ENCODE measurements at regions not wholly inside any gene's neighbourhood (a gene's known extent, or its start where the extent isn't known, plus 50 kb on each side); places are given as distances from the start of the nearest gene placed in this dataset.
A peak's percentile ranks its signal among the peaks of the same experiment; 100 is the strongest.

DNA sequence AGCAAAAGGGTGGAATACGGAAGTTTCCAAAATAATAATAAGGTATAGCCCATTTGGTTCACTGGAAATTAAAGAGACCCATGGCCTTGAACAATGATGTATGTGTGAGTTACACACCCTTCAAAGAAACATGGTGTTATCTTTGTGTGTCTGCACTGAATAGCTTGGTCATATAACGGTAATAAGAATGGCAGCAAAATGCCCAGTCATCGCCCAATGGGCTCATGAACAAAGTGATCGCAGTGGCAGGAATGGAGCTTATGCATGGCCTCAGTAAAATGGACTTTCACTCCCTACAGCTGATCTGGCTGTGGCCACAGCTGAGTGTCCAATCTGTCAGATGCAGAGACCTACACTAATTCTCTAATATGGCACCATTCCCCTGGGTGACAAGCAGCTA, 201.3 kb downstream of the RPIA start:
- H2BK15ac ChIP-seq (replicated peaks; ENCODE audit: low read depth): no peak overlapping the region
- no CpG with 5 or more reads among the region's 4 CpGs for WGBS (ENCODE audit: extremely low coverage, insufficient coverage, low lambda C conversion rate)
- H4K8ac ChIP-seq (ENCODE audit: low read depth, low read length): no peak overlapping the region
- H3K36me3 ChIP-seq (ENCODE audit: control insufficient read depth, insufficient read depth, low read length): no peaks in the 10 kb centered on the region
- no peak overlapping the region for H3K9ac ChIP-seq (ENCODE audit: low read length)
- H2AK5ac ChIP-seq (ENCODE audit: low read length): no peak overlapping the region
- H3K27me3 ChIP-seq (ENCODE audit: insufficient read depth, low read length, poor library complexity): no peaks in the 10 kb centered on the region
- H3K79me2 ChIP-seq (ENCODE audit: control insufficient read depth, insufficient read depth, low read length): no peaks in the 10 kb centered on the region
- H3K79me1 ChIP-seq (ENCODE audit: low read length): no peaks in the 10 kb centered on the region
- H2BK5ac ChIP-seq (ENCODE audit: low read length): no peak overlapping the region
- no peak overlapping the region for H3K23ac ChIP-seq (ENCODE audit: low read length)
- H3K4me1 ChIP-seq (ENCODE audit: control insufficient read depth, low read depth, low read length): no peaks in the 10 kb centered on the region
- no peak overlapping the region for H2BK120ac ChIP-seq (ENCODE audit: low read depth, low read length)
- H3K4ac ChIP-seq (ENCODE audit: low read depth, low read length): no peak overlapping the region
- no peak overlapping the region for H4K5ac ChIP-seq (ENCODE audit: low read length)
- no peak overlapping the region for H3K4me2 ChIP-seq (ENCODE audit: low read length)
- H3K27ac ChIP-seq (ENCODE audit: low read depth, low read length): no peak overlapping the region
- no peak overlapping the region for H3K4me3 ChIP-seq (ENCODE audit: low read length)
- no peak overlapping the region for H3K56ac ChIP-seq (ENCODE audit: low read length)
- DNase-seq: no peak
- H3K18ac ChIP-seq (ENCODE audit: low read length): no peak overlapping the region

DNA sequence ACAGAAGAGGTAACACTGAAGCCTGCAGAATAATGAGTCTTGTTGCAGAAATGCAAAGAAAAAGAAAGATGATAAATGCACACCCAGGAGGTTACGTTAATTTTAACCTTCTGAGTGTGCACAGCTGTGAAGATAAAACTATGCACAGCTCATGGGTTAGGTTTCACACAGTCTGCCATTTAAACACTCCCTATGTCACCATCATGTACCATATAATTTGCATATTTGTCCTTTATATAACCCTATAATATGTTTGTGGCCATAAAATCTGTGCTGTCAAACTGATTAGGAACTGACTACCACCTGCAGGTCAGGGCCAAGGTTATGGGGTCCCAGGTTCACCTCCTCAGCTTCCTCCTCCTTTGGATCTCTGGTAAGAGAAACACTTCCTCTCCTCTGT, 205.5 kb downstream of the RPIA start:
- Histone ChIP-seq H3K4me1 (ENCODE audit: control insufficient read depth, low read depth, low read length) (no peaks in the 10 kb centered on the region), H3K79me2 (ENCODE audit: control insufficient read depth, insufficient read depth, low read length) (no peaks in the 10 kb centered on the region), H3K27me3 (ENCODE audit: insufficient read depth, low read length, poor library complexity) (no peaks in the 10 kb centered on the region), H2BK5ac (ENCODE audit: low read length) (no peak overlapping the region), H3K18ac (ENCODE audit: low read length) (no peak overlapping the region), H4K8ac (ENCODE audit: low read depth, low read length) (no peak overlapping the region), H2BK120ac (ENCODE audit: low read depth, low read length) (no peak overlapping the region), H3K56ac (ENCODE audit: low read length) (no peak overlapping the region), H2AK5ac (ENCODE audit: low read length) (no peak overlapping the region), H3K9ac (ENCODE audit: low read length) (no peak overlapping the region), H3K23ac (ENCODE audit: low read length) (no peak overlapping the region), H3K4me2 (ENCODE audit: low read length) (no peak overlapping the region), H3K4me3 (ENCODE audit: low read length) (no peak overlapping the region), H3K27ac (ENCODE audit: low read depth, low read length) (no peak overlapping the region), H4K5ac (ENCODE audit: low read length) (no peak overlapping the region), H3K79me1 (ENCODE audit: low read length) (no peaks in the 10 kb centered on the region), H2BK15ac (replicated peaks; ENCODE audit: low read depth) (no peak overlapping the region), H3K4ac (ENCODE audit: low read depth, low read length) (no peak overlapping the region), H3K36me3 (ENCODE audit: control insufficient read depth, insufficient read depth, low read length) (no peaks in the 10 kb centered on the region)
- DNase-seq: no peak
- WGBS (ENCODE audit: extremely low coverage, insufficient coverage, low lambda C conversion rate): no CpG with 5 or more reads among the region's 1 CpG

DNA sequence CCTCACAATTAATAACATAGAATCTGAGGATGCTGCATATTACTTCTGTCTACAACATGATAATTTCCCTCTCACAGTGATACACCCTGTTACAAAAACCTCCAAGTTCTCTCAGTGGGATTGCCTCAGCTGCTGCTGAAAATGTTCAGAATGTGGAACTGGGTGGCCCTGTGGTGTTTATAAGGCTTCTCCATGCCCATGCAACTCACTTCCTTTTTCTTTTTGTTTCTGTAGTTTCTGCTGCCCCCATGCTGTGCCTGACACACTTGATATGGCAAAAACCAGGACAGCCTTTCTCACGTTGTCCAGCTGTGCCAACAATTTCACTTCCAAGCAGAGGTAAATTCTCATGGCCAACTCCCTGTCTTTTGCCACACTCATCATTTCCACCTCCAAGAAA, 206.2 kb downstream of the RPIA start:
- WGBS (ENCODE audit: extremely low coverage, insufficient coverage, low lambda C conversion rate): no CpG with 5 or more reads among the region's 1 CpG
- Histone ChIP-seq H3K79me1 (ENCODE audit: low read length) (no peaks in the 10 kb centered on the region), H2BK5ac (ENCODE audit: low read length) (no peak overlapping the region)

DNA sequence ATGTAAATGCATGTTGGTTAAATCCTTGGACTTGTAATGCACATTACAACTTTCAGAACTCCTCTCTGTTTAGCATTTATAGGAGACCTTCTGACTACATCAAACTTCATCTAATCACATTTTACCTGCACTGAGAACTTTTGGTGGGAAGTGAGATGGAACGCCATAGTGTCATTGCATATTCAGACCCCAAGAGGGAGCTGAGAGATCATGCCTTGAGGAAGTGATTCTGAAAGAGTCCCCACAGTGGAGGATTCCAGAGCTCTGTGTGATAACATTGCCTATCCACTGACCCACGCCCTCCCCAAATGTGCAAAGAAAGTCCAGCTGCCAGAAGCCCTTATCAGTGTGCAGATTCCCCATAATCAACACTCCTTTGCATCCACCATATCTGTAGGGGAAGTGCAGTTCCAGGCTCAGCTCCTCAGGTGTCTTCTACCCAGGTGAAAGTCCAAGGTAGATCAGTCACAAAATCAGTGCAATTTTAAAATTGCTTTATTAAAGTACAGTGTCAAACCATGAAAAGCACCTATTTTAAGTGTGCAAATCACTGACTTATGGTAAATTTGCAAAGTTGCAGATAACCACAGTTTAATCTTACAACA, 212.4 kb downstream of the RPIA start:
- no peak overlapping the region for H3K23ac ChIP-seq (ENCODE audit: low read length)
- no peaks in the 10 kb centered on the region for H3K79me1 ChIP-seq (ENCODE audit: low read length)
- no peaks in the 10 kb centered on the region for H3K4me1 ChIP-seq (ENCODE audit: control insufficient read depth, low read depth, low read length)
- H4K5ac ChIP-seq (ENCODE audit: low read length): no peak overlapping the region
- no peak overlapping the region for H3K4me3 ChIP-seq (ENCODE audit: low read length)
- no peak overlapping the region for H2BK120ac ChIP-seq (ENCODE audit: low read depth, low read length)
- no peaks in the 10 kb centered on the region for H3K36me3 ChIP-seq (ENCODE audit: control insufficient read depth, insufficient read depth, low read length)
- H2BK5ac ChIP-seq (ENCODE audit: low read length): no peak overlapping the region
- H3K56ac ChIP-seq (ENCODE audit: low read length): no peak overlapping the region
- no peaks in the 10 kb centered on the region for H3K79me2 ChIP-seq (ENCODE audit: control insufficient read depth, insufficient read depth, low read length)
- no peak overlapping the region for H3K4ac ChIP-seq (ENCODE audit: low read depth, low read length)
- no peak overlapping the region for H2BK15ac ChIP-seq (replicated peaks; ENCODE audit: low read depth)
- no peak overlapping the region for H4K8ac ChIP-seq (ENCODE audit: low read depth, low read length)
- H3K27me3 ChIP-seq (ENCODE audit: insufficient read depth, low read length, poor library complexity): no peaks in the 10 kb centered on the region
- H3K27ac ChIP-seq (ENCODE audit: low read depth, low read length): no peak overlapping the region
- no peak overlapping the region for H3K4me2 ChIP-seq (ENCODE audit: low read length)
- no peak overlapping the region for H2AK5ac ChIP-seq (ENCODE audit: low read length)
- H3K18ac ChIP-seq (ENCODE audit: low read length): no peak overlapping the region
- H3K9ac ChIP-seq (ENCODE audit: low read length): no peak overlapping the region
- DNase-seq: peak; percentile 61
- no CpG with 5 or more reads among the region's 2 CpGs for WGBS (ENCODE audit: extremely low coverage, insufficient coverage, low lambda C conversion rate)

More for the DNA sequence above, 206.2 kb downstream of the RPIA start:
- H3K27me3 ChIP-seq (ENCODE audit: insufficient read depth, low read length, poor library complexity): no peaks in the 10 kb centered on the region
- H3K4me3 ChIP-seq (ENCODE audit: low read length): no peak overlapping the region
- H2AK5ac ChIP-seq (ENCODE audit: low read length): no peak overlapping the region
- no peak overlapping the region for H2BK120ac ChIP-seq (ENCODE audit: low read depth, low read length)
- no peak overlapping the region for H3K9ac ChIP-seq (ENCODE audit: low read length)
- no peak overlapping the region for H3K23ac ChIP-seq (ENCODE audit: low read length)
- H3K56ac ChIP-seq (ENCODE audit: low read length): no peak overlapping the region
- H3K4ac ChIP-seq (ENCODE audit: low read depth, low read length): no peak overlapping the region
- H3K79me2 ChIP-seq (ENCODE audit: control insufficient read depth, insufficient read depth, low read length): no peaks in the 10 kb centered on the region
- no peak for DNase-seq
- H2BK15ac ChIP-seq (replicated peaks; ENCODE audit: low read depth): no peak overlapping the region
- H3K18ac ChIP-seq (ENCODE audit: low read length): no peak overlapping the region
- H4K8ac ChIP-seq (ENCODE audit: low read depth, low read length): no peak overlapping the region
- no peak overlapping the region for H3K27ac ChIP-seq (ENCODE audit: low read depth, low read length)
- no peak overlapping the region for H3K4me2 ChIP-seq (ENCODE audit: low read length)
- H4K5ac ChIP-seq (ENCODE audit: low read length): no peak overlapping the region
- H3K36me3 ChIP-seq (ENCODE audit: control insufficient read depth, insufficient read depth, low read length): no peaks in the 10 kb centered on the region
- H3K4me1 ChIP-seq (ENCODE audit: control insufficient read depth, low read depth, low read length): no peaks in the 10 kb centered on the region

DNA sequence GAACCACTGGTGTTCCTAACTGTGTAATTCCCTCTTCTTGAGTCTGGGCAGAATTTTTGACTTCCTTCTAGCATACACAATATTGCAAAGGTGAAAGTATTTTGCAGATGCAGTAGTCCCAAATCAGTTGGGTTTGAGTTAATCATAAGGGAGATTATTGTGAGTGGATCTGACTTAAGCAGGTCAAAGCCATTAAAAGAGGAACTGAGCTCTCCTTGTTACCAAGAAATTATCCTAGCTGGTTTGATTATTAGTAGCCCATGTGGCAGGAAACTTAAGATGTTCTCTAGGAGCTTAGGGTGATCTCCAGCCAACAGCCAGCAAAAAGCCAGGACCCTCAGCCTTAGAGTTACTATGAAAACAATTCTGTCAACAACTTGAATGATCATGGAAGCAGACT, 221.8 kb downstream of the RPIA start:
- no peaks in the 10 kb centered on the region for H3K79me2 ChIP-seq (ENCODE audit: control insufficient read depth, insufficient read depth, low read length)
- H3K27ac ChIP-seq (ENCODE audit: low read depth, low read length): no peak overlapping the region
- H3K36me3 ChIP-seq (ENCODE audit: control insufficient read depth, insufficient read depth, low read length): no peaks in the 10 kb centered on the region
- no peaks in the 10 kb centered on the region for H3K27me3 ChIP-seq (ENCODE audit: insufficient read depth, low read length, poor library complexity)
- no peak overlapping the region for H2AK5ac ChIP-seq (ENCODE audit: low read length)
- H2BK120ac ChIP-seq (ENCODE audit: low read depth, low read length): no peak overlapping the region
- H3K23ac ChIP-seq (ENCODE audit: low read length): no peak overlapping the region
- H2BK5ac ChIP-seq (ENCODE audit: low read length): no peak overlapping the region
- H3K4ac ChIP-seq (ENCODE audit: low read depth, low read length): no peak overlapping the region
- H3K4me2 ChIP-seq (ENCODE audit: low read length): no peak overlapping the region
- H3K18ac ChIP-seq (ENCODE audit: low read length): no peak overlapping the region
- no peak for DNase-seq
- H2BK15ac ChIP-seq (replicated peaks; ENCODE audit: low read depth): no peak overlapping the region
- H4K5ac ChIP-seq (ENCODE audit: low read length): no peak overlapping the region
- H3K79me1 ChIP-seq (ENCODE audit: low read length): no peaks in the 10 kb centered on the region
- H4K8ac ChIP-seq (ENCODE audit: low read depth, low read length): no peak overlapping the region
- H3K56ac ChIP-seq (ENCODE audit: low read length): no peak overlapping the region
- H3K9ac ChIP-seq (ENCODE audit: low read length): no peak overlapping the region
- no peak overlapping the region for H3K4me3 ChIP-seq (ENCODE audit: low read length)
- H3K4me1 ChIP-seq (ENCODE audit: control insufficient read depth, low read depth, low read length): no peaks in the 10 kb centered on the region

DNA sequence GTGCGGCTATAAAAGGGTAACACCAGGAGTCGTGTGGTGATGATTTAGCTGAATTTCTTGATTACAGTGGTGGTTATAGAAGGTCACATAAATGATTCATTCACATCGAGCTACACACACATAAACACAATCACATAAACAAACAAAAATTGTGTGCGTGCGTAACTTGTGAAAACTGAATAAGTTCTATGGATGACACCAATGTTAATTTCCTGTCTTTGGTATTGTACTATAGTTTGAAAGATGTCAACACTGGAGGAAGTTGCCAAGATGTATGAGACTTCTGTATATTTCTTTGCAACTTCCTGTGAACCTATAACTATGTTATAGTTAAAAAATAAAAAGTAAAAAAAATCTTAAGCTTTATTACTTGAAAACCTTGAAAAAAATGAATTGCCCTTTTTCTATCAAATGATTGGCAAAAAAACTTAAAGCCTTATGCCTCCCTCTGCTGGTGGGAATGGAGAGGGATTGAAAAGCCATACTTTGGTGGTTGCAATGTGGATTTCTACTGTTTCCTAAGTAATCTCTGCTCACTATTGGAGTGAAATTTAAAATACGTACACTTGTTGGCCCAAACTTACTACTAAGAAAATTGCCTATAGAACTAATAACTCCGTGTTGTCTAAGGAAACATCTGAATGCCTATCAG, 227.7 kb downstream of the RPIA start:
- WGBS (ENCODE audit: extremely low coverage, insufficient coverage, low lambda C conversion rate): 100% methylated on average over 1 of the region's 7 CpGs
- peak; percentile 28 for DNase-seq

More for the DNA sequence above, 227.7 kb downstream of the RPIA start:
- H4K8ac ChIP-seq (ENCODE audit: low read depth, low read length): no peak overlapping the region
- H3K4ac ChIP-seq (ENCODE audit: low read depth, low read length): no peak overlapping the region
- H3K4me1 ChIP-seq (ENCODE audit: control insufficient read depth, low read depth, low read length): no peaks in the 10 kb centered on the region
- H2BK15ac ChIP-seq (replicated peaks; ENCODE audit: low read depth): no peak overlapping the region
- H3K4me3 ChIP-seq (ENCODE audit: low read length): no peak overlapping the region
- H2AK5ac ChIP-seq (ENCODE audit: low read length): no peak overlapping the region
- no peak overlapping the region for H3K9ac ChIP-seq (ENCODE audit: low read length)
- H3K56ac ChIP-seq (ENCODE audit: low read length): no peak overlapping the region
- no peaks in the 10 kb centered on the region for H3K79me1 ChIP-seq (ENCODE audit: low read length)
- no peak overlapping the region for H3K4me2 ChIP-seq (ENCODE audit: low read length)
- H3K27ac ChIP-seq (ENCODE audit: low read depth, low read length): no peak overlapping the region
- H2BK5ac ChIP-seq (ENCODE audit: low read length): no peak overlapping the region
- no peak overlapping the region for H3K18ac ChIP-seq (ENCODE audit: low read length)
- H3K79me2 ChIP-seq (ENCODE audit: control insufficient read depth, insufficient read depth, low read length): no peaks in the 10 kb centered on the region
- no peaks in the 10 kb centered on the region for H3K36me3 ChIP-seq (ENCODE audit: control insufficient read depth, insufficient read depth, low read length)
- H3K23ac ChIP-seq (ENCODE audit: low read length): no peak overlapping the region
- no peak overlapping the region for H2BK120ac ChIP-seq (ENCODE audit: low read depth, low read length)
- no peak overlapping the region for H4K5ac ChIP-seq (ENCODE audit: low read length)
- no peaks in the 10 kb centered on the region for H3K27me3 ChIP-seq (ENCODE audit: insufficient read depth, low read length, poor library complexity)

Measured in mesendoderm (in vitro differentiated cells).